Kidney (tissue), 13 donors: ENCODE measurements at regions not wholly inside any gene's neighbourhood (a gene's known extent, or its start where the extent isn't known, plus 50 kb on each side); places are given as distances from the start of the nearest gene placed in this dataset.

Experiments
- DNase-seq, 5 donors: peaks; one replicate each; pipeline ENCODE4 v3.0.0-alpha.2; 2013 to 2020
- FAIRE-seq: peaks from 2 replicates; lab custom pipeline; 2012; peaks lifted over from hg19 to GRCh38; lab: Jason Lieb, UNC
- H3K27ac ChIP-seq, 2 donors: one replicate each; pipeline ENCODE4 v1.7.0; 2013; ENCODE audit warnings: low read depth in 2 of 2, low read length in 2 of 2, inconsistent platforms in 1 of 2
- H3K27me3 ChIP-seq: one replicate; pipeline ENCODE4 v1.7.1; 2013; ENCODE audit warnings: low read length, inconsistent platforms; ENCODE audit not compliant: control insufficient read depth, insufficient read depth
- H3K36me3 ChIP-seq, 3 donors: one replicate each; pipeline versions ENCODE4 v1.7.0 to v1.7.1; 2013; ENCODE audit warnings: low read length in 3 of 3, control low read depth in 1 of 3, inconsistent platforms in 1 of 3; ENCODE audit not compliant: insufficient read depth in 3 of 3, control insufficient read depth in 2 of 3
- H3K4me1 ChIP-seq, 3 donors: one replicate each; pipeline versions ENCODE4 v1.7.0 to v1.7.1; 2013; ENCODE audit warnings: low read length in 3 of 3, inconsistent platforms in 1 of 3, low read depth in 1 of 3; ENCODE audit not compliant: control insufficient read depth in 2 of 3, insufficient read depth in 2 of 3
- H3K4me3 ChIP-seq, 3 donors: one replicate each; pipeline versions ENCODE4 v1.7.0 to v1.8.1; 2013; ENCODE audit warnings: low read length in 3 of 3, control low read depth in 1 of 3, inconsistent platforms in 1 of 3
- H3K9ac ChIP-seq, 3 donors: one replicate each; pipeline versions ENCODE4 v1.7.0 to v1.7.1; 2013; ENCODE audit warnings: low read length in 3 of 3, control low read depth in 1 of 3, inconsistent platforms in 1 of 3
- H3K9me3 ChIP-seq, 3 donors: one replicate each; pipeline versions ENCODE4 v1.7.0 to v1.7.1; 2013; ENCODE audit warnings: low read length in 3 of 3, control low read depth in 1 of 3, inconsistent platforms in 1 of 3; ENCODE audit not compliant: control insufficient read depth in 2 of 3, insufficient read depth in 1 of 3
- CTCF ChIP-seq: IDR thresholded peaks from 3 replicates; pipeline ENCODE4 v1.5.1; 2012; ENCODE audit warnings: mild to moderate bottlenecking, moderate library complexity, borderline replicate concordance; ENCODE audit not compliant: insufficient read depth; ENCODE audit errors: extremely low read depth
- intact Hi-C: fragments of 100-400 bp; cut with DNase I; formaldehyde crosslinking; loops from one replicate; pipeline ENCODE4 v1.11.1; 2022
- donor health status: control.
- donor health status: control.
- donor health status: control.
- donor health status: control.
- donor health status: control.
- donor health status: DM: yes; HTN: yes; CAD: no.
- donor health status: Normal renal cell carcinoma (clear cell type).

- H3K27ac ChIP-seq = no peak overlapping the region
- intact Hi-C loops = no loop called here
- TF ChIP-seq CTCF = no peak
- H3K36me3 ChIP-seq = no peaks in the 10 kb centered on the region
- H3K27me3 ChIP-seq = no peaks in the 10 kb centered on the region
- FAIRE-seq (no peak), DNase-seq (peak in 1 of 5 donors; percentile 24)
- H3K9ac ChIP-seq = no peak overlapping the region
- no peaks in the 10 kb centered on the region for H3K4me1 ChIP-seq
- no peaks in the 10 kb centered on the region for H3K9me3 ChIP-seq
- no peak overlapping the region for H3K4me3 ChIP-seq
These were observed 316.0 kb downstream of the QKI start for GRCh38 chr6:163730246-163731210.

GRCh38 chr6:163729127-163729872 lies 314.8 kb downstream of the QKI start:
- no peak overlapping the region for H3K9ac ChIP-seq
- H3K27ac ChIP-seq = no peak overlapping the region
- intact Hi-C loops = no loop called here
- FAIRE-seq (no peak), DNase-seq (peak in 1 of 5 donors; percentile 13)
- no peak for TF ChIP-seq CTCF
- H3K27me3 ChIP-seq = no peaks in the 10 kb centered on the region
- no peaks in the 10 kb centered on the region for H3K9me3 ChIP-seq
- no peaks in the 10 kb centered on the region for H3K4me1 ChIP-seq
- H3K36me3 ChIP-seq = no peaks in the 10 kb centered on the region
- H3K4me3 ChIP-seq = no peak overlapping the region

DNA sequence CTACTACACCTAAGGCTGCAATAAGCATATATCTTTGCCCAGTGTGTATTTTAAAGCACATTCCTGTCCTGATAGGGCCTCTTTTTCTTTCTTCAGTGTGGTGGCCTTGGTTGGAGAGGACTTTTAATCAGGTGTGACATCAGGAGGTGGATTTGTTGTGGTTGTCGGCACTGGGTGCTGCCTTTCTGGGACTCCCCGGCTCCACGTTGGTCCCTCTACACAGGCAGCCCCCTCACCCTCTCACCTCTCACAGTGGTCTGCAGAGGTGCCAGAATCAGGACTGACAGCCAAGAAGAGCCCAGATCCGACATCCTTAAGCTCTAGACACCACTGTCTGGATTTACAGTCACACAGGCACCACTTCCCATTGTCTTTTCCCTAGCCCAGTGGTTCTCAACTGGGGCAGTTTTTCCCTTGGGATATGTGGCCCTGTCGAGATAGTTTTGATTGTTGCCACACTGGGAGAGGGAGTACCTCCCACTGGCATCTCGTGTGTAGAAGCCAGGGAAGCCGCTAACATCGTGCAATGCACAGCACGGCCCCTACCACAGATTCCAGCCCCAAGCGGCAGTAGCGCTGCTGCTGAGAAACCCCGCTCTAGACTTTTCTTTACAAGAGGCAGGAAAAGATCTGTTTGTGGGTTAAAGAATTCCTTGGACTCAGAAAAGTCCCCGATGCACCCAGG lies 314.1 kb downstream of the QKI start:
- FAIRE-seq (no peak), DNase-seq (peak in 1 of 5 donors; percentile 11)
- Histone ChIP-seq H3K27me3 (no peaks in the 10 kb centered on the region), H3K27ac (no peak overlapping the region), H3K4me3 (no peak overlapping the region), H3K36me3 (no peaks in the 10 kb centered on the region), H3K9ac (no peak overlapping the region), H3K9me3 (no peaks in the 10 kb centered on the region), H3K4me1 (no peaks in the 10 kb centered on the region)
- intact Hi-C loops = no loop called here
- no peak for TF ChIP-seq CTCF
